ENCODE measurements at regions not wholly inside any gene's neighbourhood (a gene's known extent, or its start where the extent isn't known, plus 50 kb on each side); places are given as distances from the start of the nearest gene placed in this dataset.

- no peak for TF ChIP-seq EZH2 (IDR thresholded peaks at IDR 0.05)
- TF ChIP-seq POLR2AphosphoS5 (IDR thresholded peaks at IDR 0.05; ENCODE audit: borderline replicate concordance, low read depth, low read length), result no peak
- no peak for TF ChIP-seq FOXP2 (optimal IDR thresholded peaks at IDR 0.05; ENCODE audit: control extremely low read depth, extremely low read length, insufficient read depth)
Measured at GRCh38 chr17:70569128-70569527, 399.8 kb downstream of the KCNJ2 start.
